CD4-positive, alpha-beta T cell (primary cell): ENCODE measurements at regions not wholly inside any gene's neighbourhood (a gene's known extent, or its start where the extent isn't known, plus 50 kb on each side); places are given as distances from the start of the nearest gene placed in this dataset.

Experiments used
- ATAC-seq: fragments of 200-7000 bp; cut with Tn5 transposase; one replicate; pipeline ENCODE4 v1.10.0; 2022; ENCODE audit warnings: mild to moderate bottlenecking; ENCODE audit not compliant: poor library complexity
- CTCF ChIA-PET: fragments of 350-600 bp; sonication (Branson Sonifier 250); formaldehyde crosslinking; loops from one replicate; lab custom pipeline; 2021; ENCODE audit warnings: antibody characterized with exemption, inconsistent platforms; lab: Charles Lee
- POLR2A ChIA-PET: fragments of 350-600 bp; sonication (Branson Sonifier 250); formaldehyde crosslinking; loops from one replicate; lab custom pipeline; 2021; ENCODE audit warnings: antibody characterized with exemption, inconsistent platforms; lab: Charles Lee
- DNase-seq, 14 experiments: peaks; one replicate each; pipeline ENCODE4 v3.0.0-alpha.2; 2013 to 2020; ENCODE audit warnings: mixed read lengths in 2 of 14
- H3K27ac ChIP-seq, 2 donors: one replicate each; pipeline versions ENCODE4 v1.5.1 to v1.7.0; 2013; ENCODE audit warnings: low read length in 2 of 2, low read depth in 1 of 2, mild to moderate bottlenecking in 1 of 2
- H3K27me3 ChIP-seq, 2 experiments: 1 replicate in 1 of 2; 2 replicates in 1 of 2; pipeline versions ENCODE4 v1.6.1 to v1.7.0; 2013; ENCODE audit warnings: low read length in 2 of 2, control low read depth in 1 of 2, mild to moderate bottlenecking in 1 of 2, moderate library complexity in 1 of 2; ENCODE audit not compliant: insufficient read depth in 2 of 2, control insufficient read depth in 1 of 2
- H3K36me3 ChIP-seq: one replicate; pipeline ENCODE4 v1.6.1; 2013; ENCODE audit warnings: low read length, control low read depth; ENCODE audit not compliant: insufficient read depth
- H3K4me1 ChIP-seq: one replicate; pipeline ENCODE4 v1.6.1; 2013; ENCODE audit warnings: low read length, control low read depth; ENCODE audit not compliant: insufficient read depth
- H3K4me3 ChIP-seq: one replicate; pipeline ENCODE4 v1.5.1; 2013; ENCODE audit warnings: mild to moderate bottlenecking, low read length, moderate library complexity
- H3K9me3 ChIP-seq, 2 experiments: 1 replicate in 1 of 2; 2 replicates in 1 of 2; pipeline versions ENCODE4 v1.6.1 to v1.7.0; 2013; ENCODE audit warnings: low read length in 2 of 2, mild to moderate bottlenecking in 2 of 2, control low read depth in 1 of 2, moderate library complexity in 1 of 2; ENCODE audit not compliant: control insufficient read depth in 1 of 2, insufficient read depth in 1 of 2
- H3K27ac Mint-ChIP-seq: one replicate; pipeline ENCODE4 v1.8.0; 2020; ENCODE audit warnings: mixed read lengths
- H3K27me3 Mint-ChIP-seq: one replicate; pipeline ENCODE4 v1.8.0; 2021; ENCODE audit warnings: mixed read lengths
- H3K36me3 Mint-ChIP-seq: one replicate; pipeline ENCODE4 v1.8.0; 2021; ENCODE audit warnings: low read depth, mixed read lengths
- H3K4me1 Mint-ChIP-seq: one replicate; pipeline ENCODE4 v1.8.0; 2021; ENCODE audit warnings: low read depth, mixed read lengths
- H3K4me3 Mint-ChIP-seq: one replicate; pipeline ENCODE4 v1.8.0; 2020; ENCODE audit warnings: mild to moderate bottlenecking, mixed read lengths
- H3K9me3 Mint-ChIP-seq: one replicate; pipeline ENCODE4 v1.8.0; 2020; ENCODE audit warnings: mixed read lengths
- CTCF ChIP-seq: fragments of 200-600 bp; IDR thresholded peaks from one replicate; pipeline ENCODE4 v1.8.0; 2022; ENCODE audit warnings: antibody characterized with exemption, mild to moderate bottlenecking
- intact Hi-C, 2 experiments: fragments of 100-400 bp; cut with DNase I in 1 of 2; cut with micrococcal nuclease in 1 of 2; formaldehyde crosslinking; loops; one replicate each; pipeline versions ENCODE4 v1.15.1 to v1.9.0; 2023 to 2025; cut with DNase I, micrococcal nuclease

GRCh38 chr3:127037021-127037400 is 54.1 kb downstream of the PLXNA1 start:
- no peak for TF ChIP-seq CTCF
- no peaks in the 10 kb centered on the region for H3K9me3 Mint-ChIP-seq
- no peak overlapping the region for H3K4me3 ChIP-seq
- intact Hi-C loops = no loop called here
- H3K36me3 ChIP-seq = no peaks in the 10 kb centered on the region
- H3K27ac ChIP-seq = no peak overlapping the region
- ATAC-seq (no peak), DNase-seq (no peak)
- H3K4me1 Mint-ChIP-seq = no peaks in the 10 kb centered on the region
- no peaks in the 10 kb centered on the region for H3K27me3 ChIP-seq
- H3K36me3 Mint-ChIP-seq = peaks cover 6% of the 10 kb centered on the region
- H3K4me1 ChIP-seq = no peaks in the 10 kb centered on the region
- H3K9me3 ChIP-seq = no peaks in the 10 kb centered on the region
- no peaks in the 10 kb centered on the region for H3K27me3 Mint-ChIP-seq
- ChIA-PET CTCF (no interaction called here), POLR2A (no interaction called here)
- H3K27ac Mint-ChIP-seq = no peak overlapping the region
- no peak overlapping the region for H3K4me3 Mint-ChIP-seq

- Histone ChIP-seq H3K36me3 (no peaks in the 10 kb centered on the region), H3K27ac (no peak overlapping the region), H3K27me3 (no peaks in the 10 kb centered on the region), H3K9me3 (no peaks in the 10 kb centered on the region), H3K4me3 (no peak overlapping the region), H3K4me1 (no peaks in the 10 kb centered on the region)
- Mint-ChIP-seq H3K27me3 (no peaks in the 10 kb centered on the region), H3K36me3 (peaks cover 6% of the 10 kb centered on the region), H3K9me3 (no peaks in the 10 kb centered on the region), H3K27ac (no peak overlapping the region), H3K4me1 (no peaks in the 10 kb centered on the region), H3K4me3 (no peak overlapping the region)
- ATAC-seq (no peak), DNase-seq (no peak)
- intact Hi-C loops = no loop called here
- ChIA-PET POLR2A (no interaction called here), CTCF (no interaction called here)
- TF ChIP-seq CTCF = no peak
Measured at GRCh38 chr3:127037418-127037841, 54.5 kb downstream of the PLXNA1 start.

- no peak for ATAC-seq
- Mint-ChIP-seq H3K4me1 (no peaks in the 10 kb centered on the region), H3K27ac (no peak overlapping the region), H3K4me3 (no peak overlapping the region), H3K27me3 (no peaks in the 10 kb centered on the region), H3K36me3 (peaks cover 5% of the 10 kb centered on the region), H3K9me3 (no peaks in the 10 kb centered on the region)
- Histone ChIP-seq H3K4me3 (no peak overlapping the region), H3K27me3 (no peaks in the 10 kb centered on the region), H3K9me3 (no peaks in the 10 kb centered on the region), H3K27ac (no peak overlapping the region), H3K4me1 (no peaks in the 10 kb centered on the region), H3K36me3 (no peaks in the 10 kb centered on the region)
- no peak for DNase-seq
- TF ChIP-seq CTCF = no peak
- ChIA-PET POLR2A (no interaction called here), CTCF (no interaction called here)
- intact Hi-C loops = no loop called here
Measured at GRCh38 chr3:127037971-127038446, 55.1 kb downstream of the PLXNA1 start.
